Mesothelial cell of epicardium (in vitro differentiated cells): ENCODE measurements at regions not wholly inside any gene's neighbourhood (a gene's known extent, or its start where the extent isn't known, plus 50 kb on each side); places are given as distances from the start of the nearest gene placed in this dataset.

Experiments used
- DNase-seq, 2 experiments: peaks; one replicate each; pipeline ENCODE4 v3.0.0; 2021; ENCODE audit warnings: low spot score in 2 of 2; ENCODE audit not compliant: unreplicated experiment in 2 of 2
- H3K27ac Mint-ChIP-seq: 2 replicates; pipeline ENCODE4 v1.8.0; 2021; ENCODE audit warnings: mixed read lengths
- H3K27me3 Mint-ChIP-seq: 2 replicates; pipeline ENCODE4 v1.8.0; 2021; ENCODE audit warnings: low read depth, mixed read lengths
- H3K36me3 Mint-ChIP-seq: 2 replicates; pipeline ENCODE4 v1.8.0; 2021; ENCODE audit warnings: mixed read lengths
- H3K4me1 Mint-ChIP-seq: 2 replicates; pipeline ENCODE4 v1.8.0; 2021; ENCODE audit warnings: mixed read lengths
- H3K4me3 Mint-ChIP-seq: 2 replicates; pipeline ENCODE4 v1.8.0; 2021; ENCODE audit warnings: mild to moderate bottlenecking, moderate library complexity, mixed read lengths
- H3K9me3 Mint-ChIP-seq: 2 replicates; pipeline ENCODE4 v1.8.0; 2021; ENCODE audit warnings: mixed read lengths
- CTCF ChIP-seq: fragments of 200-600 bp; sonication (generic); IDR thresholded peaks from one replicate; pipeline ENCODE4 v1.5.0; 2021; ENCODE audit warnings: antibody characterized with exemption; ENCODE audit not compliant: unreplicated experiment

GRCh38 chr9:30201024-30201423 is 2183.4 kb upstream of the ACO1 start:
- Mint-ChIP-seq H3K4me3 (no peak overlapping the region), H3K27ac (no peak overlapping the region), H3K9me3 (peaks cover 17% of the 10 kb centered on the region), H3K27me3 (peaks cover 10% of the 10 kb centered on the region), H3K36me3 (no peaks in the 10 kb centered on the region), H3K4me1 (no peaks in the 10 kb centered on the region)
- TF ChIP-seq CTCF, result no peak
- no peak for DNase-seq

- no peak for DNase-seq
- Mint-ChIP-seq H3K9me3 (no peaks in the 10 kb centered on the region), H3K27me3 (no peaks in the 10 kb centered on the region), H3K27ac (no peak overlapping the region), H3K36me3 (no peaks in the 10 kb centered on the region), H3K4me1 (peaks cover 20% of the 10 kb centered on the region), H3K4me3 (no peak overlapping the region)
- TF ChIP-seq CTCF, result no peak
These were observed 2149.4 kb upstream of the ACO1 start for GRCh38 chr9:30235068-30235467.

- TF ChIP-seq CTCF, result no peak
- Mint-ChIP-seq H3K27ac (no peak overlapping the region), H3K9me3 (no peaks in the 10 kb centered on the region), H3K4me1 (peaks cover 20% of the 10 kb centered on the region), H3K4me3 (no peak overlapping the region), H3K27me3 (no peaks in the 10 kb centered on the region), H3K36me3 (no peaks in the 10 kb centered on the region)
- DNase-seq, result no peak
These were observed 2148.9 kb upstream of the ACO1 start for GRCh38 chr9:30235564-30235963.

- Mint-ChIP-seq H3K4me3 (no peak overlapping the region), H3K27ac (no peak overlapping the region), H3K27me3 (peaks cover 8% of the 10 kb centered on the region), H3K36me3 (no peaks in the 10 kb centered on the region), H3K9me3 (peaks cover 3% of the 10 kb centered on the region), H3K4me1 (peaks cover 25% of the 10 kb centered on the region)
- TF ChIP-seq CTCF, result no peak
- no peak for DNase-seq
These were observed 2144.6 kb upstream of the ACO1 start for GRCh38 chr9:30239878-30240277.

- Mint-ChIP-seq H3K4me3 (no peak overlapping the region), H3K9me3 (peaks cover 3% of the 10 kb centered on the region), H3K4me1 (peaks cover 12% of the 10 kb centered on the region), H3K36me3 (no peaks in the 10 kb centered on the region), H3K27ac (no peak overlapping the region), H3K27me3 (peaks cover 8% of the 10 kb centered on the region)
- no peak for DNase-seq
- no peak for TF ChIP-seq CTCF
These were observed 2141.0 kb upstream of the ACO1 start for GRCh38 chr9:30243467-30243866.

- no peak for TF ChIP-seq CTCF
- peaks cover 5% of the 10 kb centered on the region for H3K4me1 Mint-ChIP-seq
- H3K27ac Mint-ChIP-seq, result no peak overlapping the region
- peaks cover 3% of the 10 kb centered on the region for H3K9me3 Mint-ChIP-seq
- H3K4me3 Mint-ChIP-seq, result no peak overlapping the region
- peaks cover 8% of the 10 kb centered on the region for H3K27me3 Mint-ChIP-seq
- no peaks in the 10 kb centered on the region for H3K36me3 Mint-ChIP-seq
- DNase-seq, result no peak
These were observed 2139.6 kb upstream of the ACO1 start for GRCh38 chr9:30244877-30245276.
